Suprapubic skin (tissue), 4 donors: ENCODE measurements at regions not wholly inside any gene's neighbourhood (a gene's known extent, or its start where the extent isn't known, plus 50 kb on each side); places are given as distances from the start of the nearest gene placed in this dataset.

Experiments used
- CTCF ChIP-seq, 2 donors: fragments of 200-600 bp in 1 of 2; fragments of 450-650 bp in 1 of 2; sonication (generic) in 1 of 2; IDR thresholded peaks; one replicate each; pipeline ENCODE4 v1.5.1; 2016 to 2019; ENCODE audit warnings: antibody characterized with exemption in 2 of 2, mild to moderate bottlenecking in 1 of 2, moderate library complexity in 1 of 2
- EP300 ChIP-seq: sonication (generic); formaldehyde crosslinking; IDR thresholded peaks from one replicate; pipeline ENCODE4 v1.6.1; 2017; ENCODE audit warnings: antibody characterized with exemption
- POLR2A ChIP-seq, 2 donors: fragments of 450-650 bp; IDR thresholded peaks; one replicate each; pipeline ENCODE4 v1.6.1; 2017; ENCODE audit warnings: antibody characterized with exemption in 2 of 2, mild to moderate bottlenecking in 2 of 2, moderate library complexity in 2 of 2
- POLR2AphosphoS5 ChIP-seq, 3 donors: sonication (generic); formaldehyde crosslinking; IDR thresholded peaks; one replicate each; pipeline ENCODE4 v1.6.1; 2017; ENCODE audit warnings: antibody characterized with exemption in 3 of 3

- no peak for TF ChIP-seq POLR2A (IDR thresholded peaks at IDR 0.05)
- TF ChIP-seq CTCF (IDR thresholded peaks at IDR 0.05): no peak
- TF ChIP-seq EP300: no peak
- no peak for TF ChIP-seq POLR2AphosphoS5 (IDR thresholded peaks at IDR 0.05)
Observed at GRCh38 chr3:55288657-55289056, 198.4 kb downstream of the WNT5A start.
